ENCODE measurements at regions not wholly inside any gene's neighbourhood (a gene's known extent, or its start where the extent isn't known, plus 50 kb on each side); places are given as distances from the start of the nearest gene placed in this dataset.

- Histone ChIP-seq H3K27ac (no peak overlapping the region), H3K4me3 (no peak overlapping the region)
- peak; percentile 29 for DNase-seq (ENCODE audit: low spot score)
- TF ChIP-seq, protein P1, sequence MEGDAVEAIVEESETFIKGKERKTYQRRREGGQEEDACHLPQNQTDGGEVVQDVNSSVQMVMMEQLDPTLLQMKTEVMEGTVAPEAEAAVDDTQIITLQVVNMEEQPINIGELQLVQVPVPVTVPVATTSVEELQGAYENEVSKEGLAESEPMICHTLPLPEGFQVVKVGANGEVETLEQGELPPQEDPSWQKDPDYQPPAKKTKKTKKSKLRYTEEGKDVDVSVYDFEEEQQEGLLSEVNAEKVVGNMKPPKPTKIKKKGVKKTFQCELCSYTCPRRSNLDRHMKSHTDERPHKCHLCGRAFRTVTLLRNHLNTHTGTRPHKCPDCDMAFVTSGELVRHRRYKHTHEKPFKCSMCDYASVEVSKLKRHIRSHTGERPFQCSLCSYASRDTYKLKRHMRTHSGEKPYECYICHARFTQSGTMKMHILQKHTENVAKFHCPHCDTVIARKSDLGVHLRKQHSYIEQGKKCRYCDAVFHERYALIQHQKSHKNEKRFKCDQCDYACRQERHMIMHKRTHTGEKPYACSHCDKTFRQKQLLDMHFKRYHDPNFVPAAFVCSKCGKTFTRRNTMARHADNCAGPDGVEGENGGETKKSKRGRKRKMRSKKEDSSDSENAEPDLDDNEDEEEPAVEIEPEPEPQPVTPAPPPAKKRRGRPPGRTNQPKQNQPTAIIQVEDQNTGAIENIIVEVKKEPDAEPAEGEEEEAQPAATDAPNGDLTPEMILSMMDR (IDR thresholded peaks at IDR 0.05), result no peak
Measured at GRCh38 chr15:100788418-100789105, 91.1 kb upstream of the ALDH1A3 start.

GRCh38 chr15:100790786-100791265, 88.8 kb upstream of the ALDH1A3 start:
- peak; percentile 29 for DNase-seq (ENCODE audit: low spot score)
- Histone ChIP-seq H3K4me3 (no peak overlapping the region), H3K27ac (no peak overlapping the region)
- TF ChIP-seq, protein P1 (IDR thresholded peaks at IDR 0.05), result no peak

GRCh38 chr15:100794008-100794407, 85.6 kb upstream of the ALDH1A3 start:
- TF ChIP-seq, protein P1 (IDR thresholded peaks at IDR 0.05), result no peak
- no peak overlapping the region for H3K27ac ChIP-seq
- no peak overlapping the region for H3K4me3 ChIP-seq
- DNase-seq (ENCODE audit: low spot score), result peak; percentile 52

DNA sequence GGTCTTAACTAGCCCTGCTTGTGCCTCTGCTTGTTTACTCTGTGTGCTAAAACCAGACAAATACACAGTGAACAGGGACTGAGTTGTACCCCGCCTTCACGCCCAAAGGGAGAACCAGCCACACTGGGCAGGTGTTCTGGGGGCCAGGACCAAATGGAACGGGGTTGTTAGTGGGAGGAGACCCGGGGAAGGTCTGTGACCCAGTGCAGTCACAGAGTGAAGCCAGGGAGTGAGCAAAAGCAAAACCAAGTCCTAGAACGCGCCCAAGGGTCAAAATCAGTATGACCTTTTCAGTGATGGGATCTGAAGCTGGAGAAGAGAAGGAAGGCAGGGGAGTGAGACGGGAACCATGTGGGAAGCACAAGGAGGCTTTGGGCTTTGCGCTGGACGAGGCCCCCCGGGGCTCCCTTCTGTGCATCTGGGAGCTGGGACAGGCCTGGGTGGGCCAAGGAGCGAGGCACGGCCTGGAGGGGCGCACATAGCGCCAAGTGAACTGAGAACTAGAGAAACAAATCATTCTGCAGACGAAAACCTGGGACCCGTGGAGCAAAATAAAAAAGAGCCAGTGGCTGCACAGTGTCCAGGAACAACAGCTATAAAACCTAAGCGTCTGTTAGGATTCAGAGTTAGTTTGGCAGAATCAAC, 78.3 kb upstream of the ALDH1A3 start:
- TF ChIP-seq, protein P1 (IDR thresholded peaks at IDR 0.05), result no peak
- Histone ChIP-seq H3K4me3 (no peak overlapping the region), H3K27ac (no peak overlapping the region)
- DNase-seq (ENCODE audit: low spot score), result no peak

GRCh38 chr15:100802421-100803170, 77.0 kb upstream of the ALDH1A3 start:
- DNase-seq (ENCODE audit: low spot score), result peak; percentile 55
- TF ChIP-seq, protein P1 (IDR thresholded peaks at IDR 0.05), result no peak
- Histone ChIP-seq H3K27ac (no peak overlapping the region), H3K4me3 (no peak overlapping the region)

GRCh38 chr15:100803171-100803440, 76.5 kb upstream of the ALDH1A3 start:
- H3K4me3 ChIP-seq, result no peak overlapping the region
- DNase-seq (ENCODE audit: low spot score), result no peak
- TF ChIP-seq, protein P1 (IDR thresholded peaks at IDR 0.05), result no peak
- no peak overlapping the region for H3K27ac ChIP-seq
